ENCODE measurements at regions not wholly inside any gene's neighbourhood (a gene's known extent, or its start where the extent isn't known, plus 50 kb on each side); places are given as distances from the start of the nearest gene placed in this dataset.

- TF ChIP-seq CREB1 (CRISPR knock-in tag; IDR thresholded peaks at IDR 0.05; ENCODE audit: low read depth) (no peak), CTCF (conservative IDR thresholded peaks at IDR 0.05; ENCODE audit: low read depth in 2 of 2) (no peak)
Measured at GRCh38 chr20:55264703-55265239, 740.5 kb downstream of the CBLN4 start.

Data from GM23338 (cell line).